ENCODE measurements at regions not wholly inside any gene's neighbourhood (a gene's known extent, or its start where the extent isn't known, plus 50 kb on each side); places are given as distances from the start of the nearest gene placed in this dataset.

DNA sequence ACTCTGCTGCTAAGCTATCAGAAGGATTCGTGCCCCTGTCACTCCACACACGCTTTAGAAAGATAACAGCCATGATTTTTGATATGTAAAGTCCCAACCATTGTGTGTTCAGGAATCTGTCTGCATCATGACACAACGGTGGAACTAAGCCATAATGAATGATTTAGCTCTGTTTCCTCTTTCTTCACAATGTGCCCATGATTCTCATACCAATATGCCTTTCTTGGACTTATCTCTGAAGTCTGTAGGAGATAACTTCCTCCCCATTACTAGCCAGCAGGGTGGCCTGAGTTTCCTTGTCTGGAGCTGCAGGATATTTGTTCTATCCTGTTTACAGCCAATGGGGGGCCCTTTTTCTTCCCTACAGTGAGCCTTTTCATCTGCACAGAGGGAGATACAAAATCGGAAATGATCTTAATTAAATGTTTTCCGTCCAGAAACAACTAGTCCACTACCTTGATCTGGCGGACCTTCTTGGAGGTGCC is 511.7 kb downstream of the USP25 start:
- DNase-seq, result no peak

DNA sequence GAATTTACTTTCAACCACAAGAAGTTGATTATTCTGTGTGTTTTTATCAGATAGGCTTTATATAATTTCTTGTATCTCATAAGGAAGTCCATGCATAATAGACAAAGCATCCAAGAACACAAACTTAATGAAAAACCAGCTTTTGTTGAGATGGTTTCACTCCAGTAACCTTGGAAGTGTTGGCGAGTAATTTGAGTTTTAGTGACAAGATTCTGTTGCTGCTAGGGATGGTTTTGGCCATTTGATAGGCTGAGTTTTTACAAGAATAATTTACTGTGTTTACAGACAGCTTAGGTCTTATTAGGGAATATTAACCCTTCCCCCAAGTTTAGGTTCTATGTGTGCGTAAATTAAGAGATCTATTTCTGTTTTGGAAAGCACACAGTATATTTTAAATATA is 513.6 kb downstream of the USP25 start:
- no peak for DNase-seq

DNA sequence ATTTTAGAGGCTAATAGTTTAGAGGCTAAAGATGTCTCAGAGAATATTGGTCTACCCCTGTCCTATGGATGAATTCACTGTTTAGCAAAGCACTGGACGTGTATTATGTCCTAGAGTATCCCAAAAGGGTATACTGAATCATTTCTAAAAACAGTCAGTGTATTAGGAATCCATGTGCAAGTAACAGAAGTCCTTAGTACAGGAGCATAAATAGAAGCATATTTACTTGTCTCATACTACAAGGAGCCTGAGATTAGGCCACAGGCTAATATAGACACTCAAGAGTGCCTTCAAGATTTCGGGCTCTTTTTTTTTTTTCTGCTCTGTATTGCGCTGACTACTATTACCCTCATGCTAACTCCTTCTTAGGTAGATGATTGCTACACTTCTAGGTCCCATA is 518.9 kb downstream of the USP25 start:
- no peak for DNase-seq

- no peak for DNase-seq
Measured at GRCh38 chr21:16250273-16250672, 520.5 kb downstream of the USP25 start.

DNA sequence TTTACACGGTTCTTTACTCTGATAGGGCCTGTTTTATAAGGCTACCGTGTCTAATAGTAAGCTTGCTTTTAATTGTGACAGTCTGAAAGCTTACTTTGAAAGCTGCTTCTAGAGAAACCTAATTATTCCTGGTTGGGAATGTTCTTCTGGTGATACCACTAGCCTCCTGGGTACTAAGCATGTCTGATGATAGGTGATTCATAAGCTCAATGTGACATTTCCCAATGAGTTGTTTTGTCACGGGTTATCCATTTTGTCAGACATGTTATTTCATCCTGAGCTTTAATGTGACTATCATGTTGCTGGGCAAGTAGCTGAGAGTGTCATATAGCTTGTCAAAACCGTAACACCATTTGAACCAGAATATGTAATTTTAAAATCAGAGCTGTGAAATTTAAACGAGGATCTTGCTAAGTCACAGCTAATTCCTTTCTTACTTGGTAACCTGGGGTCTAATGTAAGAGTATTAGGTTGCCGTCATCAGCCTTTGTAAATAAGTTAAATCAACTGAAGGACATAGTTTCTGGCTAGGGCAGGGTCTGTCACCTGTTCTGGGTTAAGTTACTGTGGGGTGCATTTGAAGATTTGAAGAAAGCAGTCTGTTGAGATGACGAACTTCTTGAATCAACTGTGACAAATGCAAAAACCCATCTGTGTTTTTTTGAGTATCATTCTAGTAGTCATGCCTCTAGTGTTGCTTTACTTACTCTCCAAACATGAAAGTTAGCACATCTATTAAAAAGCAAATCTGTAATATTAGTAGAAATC is 529.2 kb downstream of the USP25 start:
- no peak for DNase-seq

GRCh38 chr21:16262091-16262490 is 532.3 kb downstream of the USP25 start:
- DNase-seq, result no peak

DNA sequence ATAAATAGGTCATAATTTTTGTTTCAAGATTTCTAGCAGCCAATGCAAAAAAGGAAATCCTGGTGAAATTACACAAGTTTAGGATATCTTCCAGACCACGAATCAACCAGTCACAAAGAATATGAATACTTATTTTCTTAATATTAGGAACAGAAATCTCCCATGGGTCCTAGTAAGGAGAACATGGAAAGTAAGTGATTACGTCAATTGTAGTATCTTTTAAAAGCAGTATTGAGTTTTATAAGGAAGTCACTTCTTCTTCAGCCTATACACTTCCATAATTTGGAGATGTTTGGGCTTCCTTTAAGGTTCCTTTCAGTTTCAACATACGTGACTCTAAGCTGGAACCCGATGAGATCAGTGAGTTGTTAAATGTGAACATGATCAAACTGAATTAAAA is 534.5 kb downstream of the USP25 start:
- DNase-seq, result no peak

DNA sequence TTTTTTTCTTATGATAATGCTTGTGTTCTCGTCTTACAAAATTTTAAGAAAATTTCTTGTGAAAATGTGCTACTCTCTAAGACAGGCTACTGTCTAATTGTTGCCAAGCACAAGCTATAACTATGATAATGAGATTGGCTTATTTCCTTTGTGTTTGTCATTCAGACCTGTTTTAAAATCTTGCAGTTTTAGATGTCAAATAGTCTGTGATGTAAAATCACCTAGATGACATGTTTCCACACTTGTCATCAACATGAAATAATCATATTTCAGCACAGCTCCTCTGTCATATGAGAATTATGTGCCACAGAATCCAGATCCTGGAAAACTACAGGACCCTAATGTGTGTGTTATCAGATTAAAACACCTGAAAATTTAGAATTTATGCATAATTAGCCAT is 539.7 kb downstream of the USP25 start:
- DNase-seq, result no peak

GRCh38 chr21:16279731-16280581 is 550.2 kb downstream of the USP25 start:
- DNase-seq, result no peak

- no peak for DNase-seq
Measured at GRCh38 chr21:16280686-16281091, 550.9 kb downstream of the USP25 start.

GRCh38 chr21:16283516-16283915 is 553.7 kb downstream of the USP25 start:
- no peak for DNase-seq

DNA sequence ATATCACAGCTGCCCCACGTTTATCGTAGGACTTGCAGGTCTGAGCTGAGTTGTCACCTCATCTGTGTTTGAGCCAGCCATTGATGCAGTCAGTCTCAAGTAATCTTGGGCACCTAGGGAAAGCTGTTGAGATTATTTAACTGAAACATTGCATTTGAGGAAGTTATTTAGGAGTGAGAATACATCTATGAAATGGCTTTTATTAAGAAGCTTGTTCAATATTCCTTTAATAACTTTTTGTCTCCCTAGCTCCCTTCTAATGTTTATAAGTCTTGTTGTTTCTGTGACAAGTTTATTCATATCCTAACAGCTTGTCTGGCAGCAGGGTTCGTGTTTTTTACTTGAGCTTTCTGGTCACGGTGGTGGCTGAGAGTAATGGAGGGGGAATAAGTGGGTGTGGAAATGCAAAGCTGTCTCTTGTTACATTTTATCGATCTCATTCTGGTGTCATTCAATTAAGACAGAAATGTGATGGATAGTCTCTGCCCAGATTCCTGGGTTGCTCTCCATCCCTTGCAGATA is 555.9 kb downstream of the USP25 start:
- no peak for DNase-seq

DNA sequence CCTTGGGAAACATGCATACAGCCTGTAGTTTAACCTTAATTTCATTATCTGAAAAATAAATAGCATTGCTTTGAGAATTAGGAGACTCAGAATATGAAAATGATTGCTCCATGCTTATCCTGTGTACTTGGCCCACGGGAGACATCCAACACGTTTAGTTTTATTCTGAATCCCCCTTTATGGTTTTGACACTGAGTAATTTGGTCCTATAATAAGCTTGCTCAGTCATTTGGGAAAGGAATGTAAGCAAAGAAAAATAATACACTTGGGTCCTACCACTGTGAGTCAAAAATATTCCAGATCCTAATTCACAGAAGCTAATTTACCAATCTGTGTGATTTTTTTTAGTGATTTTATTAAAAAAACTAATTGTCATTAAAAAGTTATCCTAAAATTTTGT is 557.3 kb downstream of the USP25 start:
- no peak for DNase-seq

GRCh38 chr21:16291296-16291695 is 561.5 kb downstream of the USP25 start:
- no peak for DNase-seq

DNA sequence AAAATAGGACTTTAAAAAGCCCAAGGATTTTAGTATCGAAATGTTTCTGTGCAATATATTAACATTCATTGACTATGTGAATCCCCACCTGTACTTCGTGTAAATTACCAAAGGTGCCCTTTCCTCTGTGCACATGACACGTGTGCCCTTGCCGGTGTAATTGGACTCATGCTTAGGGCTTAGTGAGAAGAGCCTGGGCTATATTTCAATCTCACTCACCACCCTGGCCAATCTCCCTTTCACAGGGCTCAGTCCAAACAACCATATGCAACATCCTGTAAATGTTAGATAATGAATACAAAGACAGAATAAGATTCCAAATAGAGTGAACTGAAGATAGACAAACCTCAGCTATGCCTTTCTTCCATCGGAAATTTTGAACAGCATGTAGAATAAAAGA is 564.3 kb downstream of the USP25 start:
- DNase-seq, result no peak

DNA sequence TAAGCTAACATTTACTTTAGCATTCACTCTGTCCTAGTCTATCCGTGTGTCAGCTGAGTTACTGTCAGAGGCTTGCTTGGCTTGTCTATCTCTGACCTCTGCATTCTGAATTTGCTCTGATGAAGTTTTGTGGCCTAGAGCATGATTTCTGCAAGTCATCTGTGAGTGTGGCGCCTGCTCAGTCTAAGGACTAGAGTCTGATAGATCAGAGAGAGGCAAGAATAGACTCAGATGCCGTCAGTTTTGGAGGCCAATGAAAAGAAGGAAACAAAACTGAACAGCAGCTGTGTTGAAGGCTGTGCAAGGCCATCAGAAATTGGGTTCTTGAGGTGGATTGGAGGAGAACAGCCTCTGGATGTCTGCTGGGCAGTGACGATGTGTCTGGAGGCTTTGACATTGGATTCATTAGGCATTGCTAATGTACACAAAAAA is 573.1 kb downstream of the USP25 start:
- DNase-seq, result no peak

GRCh38 chr21:16304174-16305095 is 574.7 kb downstream of the USP25 start:
- no peak for DNase-seq

DNA sequence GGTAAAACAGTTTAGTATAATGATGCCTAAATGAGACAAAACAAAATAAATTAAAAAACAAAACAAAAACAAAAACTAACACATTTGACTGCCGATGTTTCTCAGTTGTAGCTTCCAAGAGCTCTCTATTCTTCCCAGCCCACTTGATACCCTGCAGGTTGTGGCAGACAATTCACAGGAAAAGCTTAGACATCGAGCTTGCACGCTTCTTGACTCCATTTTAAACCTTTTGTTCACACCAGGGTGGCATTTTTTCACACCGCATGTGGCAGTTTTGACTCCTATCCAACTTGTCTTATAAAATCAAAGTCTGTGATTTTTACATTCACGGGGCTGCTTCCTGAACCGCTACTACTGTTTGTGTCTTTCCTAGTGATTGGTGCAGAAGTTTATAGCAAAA is 575.9 kb downstream of the USP25 start:
- no peak for DNase-seq

- no peak for DNase-seq
Measured at GRCh38 chr21:16307256-16307655, 577.5 kb downstream of the USP25 start.

GRCh38 chr21:16308269-16308668 is 578.5 kb downstream of the USP25 start:
- no peak for DNase-seq

GRCh38 chr21:16309250-16309971 is 579.6 kb downstream of the USP25 start:
- no peak for DNase-seq

- no peak for DNase-seq
Measured at GRCh38 chr21:16310176-16310575, 580.4 kb downstream of the USP25 start.

Data from central memory CD4-positive, alpha-beta T cell (primary cell).